ENCODE measurements at regions not wholly inside any gene's neighbourhood (a gene's known extent, or its start where the extent isn't known, plus 50 kb on each side); places are given as distances from the start of the nearest gene placed in this dataset.

DNA sequence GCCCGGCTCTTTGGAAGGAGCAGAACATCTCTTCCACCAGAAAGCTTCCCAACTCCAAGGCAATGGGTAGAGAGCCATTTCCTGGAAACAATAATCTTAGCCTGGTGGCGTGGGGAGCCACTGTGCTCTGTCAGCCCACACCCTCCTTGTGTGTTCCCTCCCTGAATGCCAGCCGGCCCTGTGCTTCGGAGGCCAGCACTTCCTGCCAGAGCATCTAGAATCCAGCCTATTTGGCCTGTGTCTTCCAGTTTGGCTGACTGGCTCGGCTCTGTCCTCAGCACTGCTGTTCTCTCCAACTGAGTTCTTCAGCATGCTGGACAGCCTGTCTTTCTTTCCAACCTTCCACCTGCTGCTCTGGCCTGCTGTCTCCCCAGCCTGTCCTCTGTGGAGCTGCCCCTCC lies 349.3 kb downstream of the MFSD1 start:
- Mint-ChIP-seq H3K9me3 (no peaks in the 10 kb centered on the region), H3K36me3 (ENCODE audit: low read depth) (no peaks in the 10 kb centered on the region), H3K27me3 (no peaks in the 10 kb centered on the region), H3K4me3 (no peak overlapping the region), H3K27ac (no peak overlapping the region), H3K4me1 (ENCODE audit: low read depth) (no peaks in the 10 kb centered on the region)
- ChIA-PET CTCF (no interaction called here), POLR2A (no interaction called here)
- intact Hi-C loops (cut with micrococcal nuclease) = no loop called here
- DNase-seq (no peak), ATAC-seq (no peak)
- TF ChIP-seq, protein P1, sequence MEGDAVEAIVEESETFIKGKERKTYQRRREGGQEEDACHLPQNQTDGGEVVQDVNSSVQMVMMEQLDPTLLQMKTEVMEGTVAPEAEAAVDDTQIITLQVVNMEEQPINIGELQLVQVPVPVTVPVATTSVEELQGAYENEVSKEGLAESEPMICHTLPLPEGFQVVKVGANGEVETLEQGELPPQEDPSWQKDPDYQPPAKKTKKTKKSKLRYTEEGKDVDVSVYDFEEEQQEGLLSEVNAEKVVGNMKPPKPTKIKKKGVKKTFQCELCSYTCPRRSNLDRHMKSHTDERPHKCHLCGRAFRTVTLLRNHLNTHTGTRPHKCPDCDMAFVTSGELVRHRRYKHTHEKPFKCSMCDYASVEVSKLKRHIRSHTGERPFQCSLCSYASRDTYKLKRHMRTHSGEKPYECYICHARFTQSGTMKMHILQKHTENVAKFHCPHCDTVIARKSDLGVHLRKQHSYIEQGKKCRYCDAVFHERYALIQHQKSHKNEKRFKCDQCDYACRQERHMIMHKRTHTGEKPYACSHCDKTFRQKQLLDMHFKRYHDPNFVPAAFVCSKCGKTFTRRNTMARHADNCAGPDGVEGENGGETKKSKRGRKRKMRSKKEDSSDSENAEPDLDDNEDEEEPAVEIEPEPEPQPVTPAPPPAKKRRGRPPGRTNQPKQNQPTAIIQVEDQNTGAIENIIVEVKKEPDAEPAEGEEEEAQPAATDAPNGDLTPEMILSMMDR (IDR thresholded peaks at IDR 0.05) = no peak

DNA sequence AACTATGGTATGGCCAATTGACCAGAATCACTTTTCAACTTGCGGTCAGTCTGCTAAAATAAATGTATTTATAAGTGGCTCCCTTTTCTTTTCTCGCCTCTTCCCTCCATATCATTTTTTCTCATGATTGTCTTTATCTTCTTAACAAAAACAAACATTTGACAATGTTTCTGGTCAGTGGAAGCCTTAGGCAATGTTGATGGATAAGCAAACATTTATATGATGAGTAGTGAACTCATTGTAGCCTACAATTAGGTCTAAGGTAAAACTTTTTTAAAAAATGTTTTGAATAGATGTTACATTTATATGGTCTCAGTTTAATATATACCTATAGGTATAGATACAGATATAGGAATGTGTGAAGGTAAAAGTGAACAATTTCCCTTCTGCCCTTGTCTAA lies 355.4 kb downstream of the MFSD1 start:
- H3K36me3 Mint-ChIP-seq (ENCODE audit: low read depth) = no peaks in the 10 kb centered on the region
- TF ChIP-seq, protein P1 (IDR thresholded peaks at IDR 0.05) = no peak
- CTCF ChIA-PET = no interaction called here
- no peaks in the 10 kb centered on the region for H3K4me1 Mint-ChIP-seq (ENCODE audit: low read depth)
- H3K27ac Mint-ChIP-seq = no peak overlapping the region
- ATAC-seq = no peak
- H3K4me3 Mint-ChIP-seq = no peak overlapping the region
- POLR2A ChIA-PET = no interaction called here
- DNase-seq = no peak
- H3K9me3 Mint-ChIP-seq = peaks cover 1% of the 10 kb centered on the region
- intact Hi-C loops (cut with micrococcal nuclease) = no loop called here
- no peaks in the 10 kb centered on the region for H3K27me3 Mint-ChIP-seq

DNA sequence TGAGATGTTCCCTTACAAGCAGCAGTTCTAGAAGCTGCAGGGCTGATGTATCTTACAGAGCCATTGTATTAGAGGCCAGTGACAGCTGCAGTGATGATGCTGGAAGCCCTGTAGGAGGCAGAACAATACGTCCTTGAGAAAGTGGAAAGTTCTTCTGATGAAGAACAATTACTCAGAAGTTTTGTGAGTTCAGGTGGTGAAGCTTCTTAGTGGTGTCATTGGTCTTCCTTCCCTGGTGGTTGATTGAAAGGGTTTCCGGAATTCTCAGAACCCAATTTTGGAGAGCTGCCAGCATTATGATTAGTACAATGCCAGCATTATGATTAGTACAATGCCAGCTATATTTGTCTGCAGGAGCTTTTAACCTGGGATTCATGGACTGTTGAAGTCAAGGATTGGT lies 356.4 kb downstream of the MFSD1 start:
- no peaks in the 10 kb centered on the region for H3K27me3 Mint-ChIP-seq
- peaks cover 1% of the 10 kb centered on the region for H3K9me3 Mint-ChIP-seq
- intact Hi-C loops (cut with micrococcal nuclease) = no loop called here
- H3K4me3 Mint-ChIP-seq = no peak overlapping the region
- H3K4me1 Mint-ChIP-seq (ENCODE audit: low read depth) = no peaks in the 10 kb centered on the region
- no peak for ATAC-seq
- CTCF ChIA-PET = interaction anchor here (0.7 kb wide), 1 partner anchor 12 kb away, joined by 3 read pairs; no protein-coding TSS in a partner anchor
- no peak for DNase-seq
- POLR2A ChIA-PET = no interaction called here
- TF ChIP-seq, protein P1 (IDR thresholded peaks at IDR 0.05) = no peak
- no peak overlapping the region for H3K27ac Mint-ChIP-seq
- H3K36me3 Mint-ChIP-seq (ENCODE audit: low read depth) = no peaks in the 10 kb centered on the region

DNA sequence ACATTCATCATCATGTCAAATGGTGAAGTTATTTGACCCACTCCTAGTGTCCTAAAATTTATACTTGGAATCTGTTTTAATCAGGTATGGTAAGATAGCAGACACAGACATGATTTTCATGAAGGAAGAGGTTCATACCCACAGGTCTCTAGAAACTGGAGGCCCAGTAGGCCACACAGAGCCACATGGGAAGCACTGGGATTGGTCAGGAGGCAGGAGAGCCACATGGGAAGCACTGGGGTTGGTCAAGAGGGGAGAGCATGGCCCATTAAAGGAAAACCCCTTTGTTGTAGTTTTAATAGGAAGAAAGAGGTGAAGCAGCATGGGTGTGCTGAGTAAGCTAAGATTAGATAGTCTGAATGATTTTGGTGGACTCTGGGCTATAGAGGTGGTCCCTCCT lies 356.9 kb downstream of the MFSD1 start:
- Mint-ChIP-seq H3K36me3 (ENCODE audit: low read depth) (no peaks in the 10 kb centered on the region), H3K9me3 (peaks cover 1% of the 10 kb centered on the region), H3K27ac (no peak overlapping the region), H3K4me1 (ENCODE audit: low read depth) (no peaks in the 10 kb centered on the region), H3K27me3 (no peaks in the 10 kb centered on the region), H3K4me3 (no peak overlapping the region)
- TF ChIP-seq, protein P1 (IDR thresholded peaks at IDR 0.05) = no peak
- intact Hi-C loops (cut with micrococcal nuclease) = no loop called here
- DNase-seq (no peak), ATAC-seq (no peak)
- ChIA-PET CTCF (no interaction called here), POLR2A (no interaction called here)

DNA sequence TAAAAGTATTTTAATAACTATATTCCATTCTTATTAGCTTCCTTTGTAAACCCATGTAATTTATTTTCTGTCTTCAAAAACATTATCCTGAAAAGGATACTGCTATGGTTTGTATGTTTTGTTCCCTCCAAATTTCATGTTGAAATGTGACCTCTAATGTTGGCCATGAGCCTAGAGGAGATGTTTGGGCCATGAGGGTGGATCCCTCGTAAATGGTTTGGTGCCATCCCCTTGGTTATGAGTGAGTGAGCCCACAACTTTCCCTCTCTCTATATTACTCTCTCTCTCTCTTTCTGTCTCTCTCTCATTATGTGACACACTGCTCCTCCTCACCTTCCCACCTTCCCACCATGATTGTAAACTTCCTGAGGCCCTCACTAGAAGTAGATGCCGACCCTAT lies 357.7 kb downstream of the MFSD1 start:
- CTCF ChIA-PET = no interaction called here
- Mint-ChIP-seq H3K9me3 (peaks cover 1% of the 10 kb centered on the region), H3K27ac (no peak overlapping the region), H3K27me3 (no peaks in the 10 kb centered on the region), H3K4me3 (no peak overlapping the region), H3K36me3 (ENCODE audit: low read depth) (no peaks in the 10 kb centered on the region), H3K4me1 (ENCODE audit: low read depth) (no peaks in the 10 kb centered on the region)
- TF ChIP-seq, protein P1 (IDR thresholded peaks at IDR 0.05) = no peak
- DNase-seq (no peak), ATAC-seq (no peak)
- POLR2A ChIA-PET = no interaction called here
- intact Hi-C loops (cut with micrococcal nuclease) = no loop called here
